Neural cell (in vitro differentiated cells): ENCODE measurements at regions not wholly inside any gene's neighbourhood (a gene's known extent, or its start where the extent isn't known, plus 50 kb on each side); places are given as distances from the start of the nearest gene placed in this dataset.

Experiments
- H2AFZ ChIP-seq: fragments of 200-600, 300-800 bp; sonication (generic), shearing (Covaris generic); 2 replicates; pipeline ENCODE4 v1.6.0; 2014; ENCODE audit warnings: low read depth, mild to moderate bottlenecking, antibody characterized with exemption, low read length, moderate library complexity
- H3F3A ChIP-seq: fragments of 200-600 bp; shearing (Covaris generic); 2 replicates; pipeline ENCODE4 v1.6.1; 2016; ENCODE audit warnings: mild to moderate bottlenecking, moderate library complexity, mixed read lengths, antibody characterized with exemption, low read length; ENCODE audit not compliant: insufficient read depth, poor library complexity, severe bottlenecking
- H3K27ac ChIP-seq: fragments of 200-600, 300-800 bp; sonication (generic), shearing (Covaris generic); 2 replicates; pipeline ENCODE4 v1.5.1; 2014; ENCODE audit warnings: mild to moderate bottlenecking, low read length, moderate library complexity
- H3K27me3 ChIP-seq: fragments of 300-800, 200-600 bp; sonication (generic), shearing (Covaris generic); 2 replicates; pipeline ENCODE4 v1.6.0; 2014; ENCODE audit warnings: mild to moderate bottlenecking, low read depth, low read length, moderate library complexity; ENCODE audit not compliant: insufficient read depth
- H3K36me3 ChIP-seq: fragments of 300-800, 200-600 bp; sonication (generic), shearing (Covaris generic); 2 replicates; pipeline ENCODE4 v1.5.1; 2014; ENCODE audit warnings: mild to moderate bottlenecking, antibody characterized with exemption, low read length, moderate library complexity; ENCODE audit not compliant: insufficient read depth
- H3K4me2 ChIP-seq: fragments of 300-800, 200-600 bp; sonication (generic), shearing (Covaris generic); 2 replicates; pipeline ENCODE4 v1.6.0; 2014; ENCODE audit warnings: mild to moderate bottlenecking, low read length
- H3K4me3 ChIP-seq: fragments of 300-800, 200-600 bp; sonication (generic), shearing (Covaris generic); 2 replicates; pipeline ENCODE4 v1.5.1; 2014; ENCODE audit warnings: mild to moderate bottlenecking, low read length, moderate library complexity
- H3K79me2 ChIP-seq: fragments of 200-600 bp; shearing (Covaris generic); replicated peaks from 2 replicates; pipeline ENCODE4 v1.6.0; 2014; ENCODE audit warnings: mild to moderate bottlenecking, low read length, moderate library complexity; ENCODE audit not compliant: insufficient read depth
- H3K9ac ChIP-seq: fragments of 300-800, 200-600 bp; sonication (generic), shearing (Covaris generic); 2 replicates; pipeline ENCODE4 v1.6.1; 2016; ENCODE audit warnings: mild to moderate bottlenecking, low read length, mixed read lengths
- H3K9me2 ChIP-seq: fragments of 200-600 bp; shearing (Covaris generic); 2 replicates; pipeline ENCODE4 v1.6.1; 2016; ENCODE audit warnings: mild to moderate bottlenecking, low read length, mixed read lengths; ENCODE audit not compliant: insufficient read depth
- H3K9me3 ChIP-seq: fragments of 200-600, 300-800 bp; sonication (generic), shearing (Covaris generic); 2 replicates; pipeline ENCODE4 v1.6.1; 2016; ENCODE audit warnings: mild to moderate bottlenecking, mixed run types, low read length, moderate library complexity, mixed read lengths
- H4K20me1 ChIP-seq: fragments of 200-600 bp; shearing (Covaris generic); 2 replicates; pipeline ENCODE4 v1.6.1; 2016; ENCODE audit warnings: mild to moderate bottlenecking, mixed run types; ENCODE audit not compliant: insufficient read depth
- CTCF ChIP-seq: fragments of 450-650 bp; IDR thresholded peaks from 2 replicates; pipeline ENCODE4 v1.5.1; 2014; ENCODE audit warnings: antibody characterized with exemption, mild to moderate bottlenecking, moderate library complexity; ENCODE audit not compliant: poor library complexity, severe bottlenecking
- EP300 ChIP-seq: fragments of 450-650 bp; conservative IDR thresholded peaks from 2 replicates; pipeline ENCODE4 v1.6.1; 2014; ENCODE audit warnings: antibody characterized with exemption, mild to moderate bottlenecking, moderate library complexity; ENCODE audit not compliant: poor library complexity, severe bottlenecking
- EZH2 ChIP-seq: fragments of 200-600, 300-800 bp; shearing (Covaris generic), sonication (generic); IDR thresholded peaks from 2 replicates; pipeline ENCODE4 v1.6.1; 2014; ENCODE audit warnings: antibody characterized with exemption, low read length, borderline replicate concordance, mild to moderate bottlenecking; ENCODE audit not compliant: insufficient read depth, poor library complexity, severe bottlenecking
- MXI1 ChIP-seq: fragments of 450-650 bp; conservative IDR thresholded peaks from 2 replicates; pipeline ENCODE4 v1.6.1; 2014; ENCODE audit warnings: antibody characterized with exemption, mild to moderate bottlenecking; ENCODE audit not compliant: poor library complexity, severe bottlenecking
- POLR2AphosphoS5 ChIP-seq: IDR thresholded peaks from 2 replicates; pipeline ENCODE4 v1.6.1; 2012
- RAD21 ChIP-seq: fragments of 450-650 bp; conservative IDR thresholded peaks from 2 replicates; pipeline ENCODE4 v1.6.1; 2014; ENCODE audit warnings: antibody characterized with exemption, mild to moderate bottlenecking, moderate library complexity
- SMC3 ChIP-seq: fragments of 450-650 bp; conservative IDR thresholded peaks from 2 replicates; pipeline ENCODE4 v1.6.1; 2014; ENCODE audit warnings: antibody characterized with exemption, mild to moderate bottlenecking, moderate library complexity; ENCODE audit not compliant: poor library complexity
- TAF1 ChIP-seq: IDR thresholded peaks from 2 replicates; pipeline ENCODE4 v1.6.1; 2012; ENCODE audit warnings: low read depth
- TF ChIP-seq, protein P1 (sequence below): IDR thresholded peaks from 2 replicates; pipeline ENCODE4 v1.6.1; 2012; ENCODE audit warnings: borderline replicate concordance

GRCh38 chr20:60091305-60091704, 133.1 kb downstream of the CDH26 start:
- no peaks in the 10 kb centered on the region for H3K36me3 ChIP-seq
- H3K4me2 ChIP-seq = no peak overlapping the region
- no peak overlapping the region for H3K4me3 ChIP-seq
- H3K9me2 ChIP-seq = no peaks in the 10 kb centered on the region
- H3K9me3 ChIP-seq = peaks cover 5% of the 10 kb centered on the region
- no peak overlapping the region for H3K27ac ChIP-seq
- H3F3A ChIP-seq = no peaks in the 10 kb centered on the region
- TF ChIP-seq EP300 (no peak), TAF1 (no peak), RAD21 (no peak), EZH2 (no peak), POLR2AphosphoS5 (no peak), CTCF (no peak), MXI1 (no peak), SMC3 (no peak)
- TF ChIP-seq, protein P1, sequence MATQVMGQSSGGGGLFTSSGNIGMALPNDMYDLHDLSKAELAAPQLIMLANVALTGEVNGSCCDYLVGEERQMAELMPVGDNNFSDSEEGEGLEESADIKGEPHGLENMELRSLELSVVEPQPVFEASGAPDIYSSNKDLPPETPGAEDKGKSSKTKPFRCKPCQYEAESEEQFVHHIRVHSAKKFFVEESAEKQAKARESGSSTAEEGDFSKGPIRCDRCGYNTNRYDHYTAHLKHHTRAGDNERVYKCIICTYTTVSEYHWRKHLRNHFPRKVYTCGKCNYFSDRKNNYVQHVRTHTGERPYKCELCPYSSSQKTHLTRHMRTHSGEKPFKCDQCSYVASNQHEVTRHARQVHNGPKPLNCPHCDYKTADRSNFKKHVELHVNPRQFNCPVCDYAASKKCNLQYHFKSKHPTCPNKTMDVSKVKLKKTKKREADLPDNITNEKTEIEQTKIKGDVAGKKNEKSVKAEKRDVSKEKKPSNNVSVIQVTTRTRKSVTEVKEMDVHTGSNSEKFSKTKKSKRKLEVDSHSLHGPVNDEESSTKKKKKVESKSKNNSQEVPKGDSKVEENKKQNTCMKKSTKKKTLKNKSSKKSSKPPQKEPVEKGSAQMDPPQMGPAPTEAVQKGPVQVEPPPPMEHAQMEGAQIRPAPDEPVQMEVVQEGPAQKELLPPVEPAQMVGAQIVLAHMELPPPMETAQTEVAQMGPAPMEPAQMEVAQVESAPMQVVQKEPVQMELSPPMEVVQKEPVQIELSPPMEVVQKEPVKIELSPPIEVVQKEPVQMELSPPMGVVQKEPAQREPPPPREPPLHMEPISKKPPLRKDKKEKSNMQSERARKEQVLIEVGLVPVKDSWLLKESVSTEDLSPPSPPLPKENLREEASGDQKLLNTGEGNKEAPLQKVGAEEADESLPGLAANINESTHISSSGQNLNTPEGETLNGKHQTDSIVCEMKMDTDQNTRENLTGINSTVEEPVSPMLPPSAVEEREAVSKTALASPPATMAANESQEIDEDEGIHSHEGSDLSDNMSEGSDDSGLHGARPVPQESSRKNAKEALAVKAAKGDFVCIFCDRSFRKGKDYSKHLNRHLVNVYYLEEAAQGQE = no peak
- no peak overlapping the region for H2AFZ ChIP-seq
- no peak overlapping the region for H3K9ac ChIP-seq
- H4K20me1 ChIP-seq = no peaks in the 10 kb centered on the region
- no peaks in the 10 kb centered on the region for H3K27me3 ChIP-seq
- no peaks in the 10 kb centered on the region for H3K79me2 ChIP-seq

DNA sequence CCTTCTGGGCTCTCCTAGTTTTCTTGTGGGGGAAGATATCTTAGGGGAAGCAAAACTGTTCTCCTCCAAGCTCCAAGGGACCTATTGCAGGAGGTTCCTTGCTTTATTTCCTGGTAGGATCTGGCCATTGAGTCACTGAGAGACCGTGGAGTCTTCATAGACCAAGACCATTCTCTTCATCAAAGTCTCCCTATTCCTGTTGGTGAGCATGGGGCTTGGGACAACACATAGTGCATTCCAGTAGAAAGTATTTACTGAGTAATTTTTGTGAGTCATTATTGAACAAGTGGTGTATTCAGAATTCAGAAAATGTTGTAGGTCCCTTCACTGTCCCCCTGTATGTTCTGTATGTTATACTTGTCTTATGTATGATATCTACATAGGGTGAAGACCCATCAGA, 133.6 kb downstream of the CDH26 start:
- TF ChIP-seq, protein P1 = no peak
- no peak for TF ChIP-seq CTCF
- no peak for TF ChIP-seq MXI1
- no peak for TF ChIP-seq EP300
- peaks cover 5% of the 10 kb centered on the region for H3K9me3 ChIP-seq
- H3K27ac ChIP-seq = no peak overlapping the region
- no peaks in the 10 kb centered on the region for H4K20me1 ChIP-seq
- no peaks in the 10 kb centered on the region for H3K9me2 ChIP-seq
- H3K27me3 ChIP-seq = no peaks in the 10 kb centered on the region
- H3F3A ChIP-seq = no peaks in the 10 kb centered on the region
- H2AFZ ChIP-seq = no peak overlapping the region
- no peak overlapping the region for H3K4me2 ChIP-seq
- no peak overlapping the region for H3K9ac ChIP-seq
- no peak overlapping the region for H3K4me3 ChIP-seq
- H3K36me3 ChIP-seq = no peaks in the 10 kb centered on the region
- no peaks in the 10 kb centered on the region for H3K79me2 ChIP-seq
